HepG2 (cell line): ENCODE measurements at regions not wholly inside any gene's neighbourhood (a gene's known extent, or its start where the extent isn't known, plus 50 kb on each side); places are given as distances from the start of the nearest gene placed in this dataset.
A peak's percentile ranks its signal among the peaks of the same experiment; 100 is the strongest.

Source experiments
- ADNP ChIP-seq: sonication (generic); formaldehyde crosslinking; IDR thresholded peaks from 2 replicates; pipeline ENCODE4 v1.4.0; 2020; ENCODE audit warnings: missing genetic modification reagents
- ARHGAP35 ChIP-seq: sonication (generic); formaldehyde crosslinking; IDR thresholded peaks from 2 replicates; pipeline ENCODE4 v1.9.0; 2022; ENCODE audit warnings: mild to moderate bottlenecking, inconsistent platforms, moderate library complexity, missing genetic modification reagents, borderline replicate concordance
- HMGA1 ChIP-seq: sonication (generic); formaldehyde crosslinking; conservative IDR thresholded peaks from 2 replicates; pipeline ENCODE4 v1.4.0; 2020; ENCODE audit warnings: missing genetic modification reagents
- IRX3 ChIP-seq: sonication (generic); formaldehyde crosslinking; IDR thresholded peaks from 2 replicates; pipeline ENCODE4 v1.8.1; 2023; ENCODE audit warnings: mild to moderate bottlenecking, low read depth, missing genetic modification reagents, borderline replicate concordance
- KLF6 ChIP-seq: IDR thresholded peaks from 2 replicates; pipeline ENCODE4 v1.8.0; 2016; ENCODE audit warnings: missing biosample characterization, missing genetic modification reagents
- MED13 ChIP-seq: sonication (generic); formaldehyde crosslinking; IDR thresholded peaks from 2 replicates; pipeline ENCODE4 v1.5.0; 2020; ENCODE audit warnings: missing genetic modification reagents
- NCOA5 ChIP-seq: sonication (generic); formaldehyde crosslinking; IDR thresholded peaks from 2 replicates; pipeline ENCODE4 v1.4.0; 2020; ENCODE audit warnings: missing genetic modification reagents
- NFE2 ChIP-seq: sonication (generic); formaldehyde crosslinking; IDR thresholded peaks from 2 replicates; pipeline ENCODE4 v1.4.0; 2020; ENCODE audit warnings: missing genetic modification reagents
- SALL2 ChIP-seq: sonication (generic); formaldehyde crosslinking; IDR thresholded peaks from 2 replicates; pipeline ENCODE4 v1.8.1; 2023; ENCODE audit warnings: mild to moderate bottlenecking, missing genetic modification reagents, inconsistent platforms
- SCMH1 ChIP-seq: sonication (generic); formaldehyde crosslinking; IDR thresholded peaks from 2 replicates; pipeline ENCODE4 v1.9.0; 2021; ENCODE audit warnings: missing genetic modification reagents, mild to moderate bottlenecking, borderline replicate concordance
- SRSF9 ChIP-seq: fragments of 200-400 bp; formaldehyde crosslinking; IDR thresholded peaks from 2 replicates; pipeline ENCODE4 v1.6.1; 2018; ENCODE audit warnings: borderline replicate concordance, mild to moderate bottlenecking, low read depth, low read length; ENCODE audit not compliant: insufficient read depth, poor library complexity, severe bottlenecking
- ZFY ChIP-seq: sonication (generic); formaldehyde crosslinking; IDR thresholded peaks from 2 replicates; pipeline ENCODE4 v1.4.0; 2020; ENCODE audit warnings: missing genetic modification reagents
- ZNF124 ChIP-seq: sonication (generic); formaldehyde crosslinking; IDR thresholded peaks from 2 replicates; pipeline ENCODE4 v1.4.0; 2020; ENCODE audit warnings: missing genetic modification reagents
- ZNF143 ChIP-seq: sonication (generic); formaldehyde crosslinking; IDR thresholded peaks from 2 replicates; pipeline ENCODE4 v1.4.0; 2020; ENCODE audit warnings: missing genetic modification reagents
- ZNF260 ChIP-seq: sonication (generic); formaldehyde crosslinking; IDR thresholded peaks from 2 replicates; pipeline ENCODE4 v1.4.0; 2020; ENCODE audit warnings: missing genetic modification reagents, low read depth, mild to moderate bottlenecking, borderline replicate concordance
- ZNF44 ChIP-seq: sonication (generic); formaldehyde crosslinking; IDR thresholded peaks from 2 replicates; pipeline ENCODE4 v1.5.1; 2020; ENCODE audit warnings: mild to moderate bottlenecking, missing genetic modification reagents
- ZNF569 ChIP-seq: sonication (generic); formaldehyde crosslinking; IDR thresholded peaks from 2 replicates; pipeline ENCODE4 v1.5.0; 2020; ENCODE audit warnings: mild to moderate bottlenecking, missing genetic modification reagents, moderate library complexity, borderline replicate concordance
- ZNF703 ChIP-seq: sonication (generic); formaldehyde crosslinking; IDR thresholded peaks from 2 replicates; pipeline ENCODE4 v1.5.1; 2020; ENCODE audit warnings: missing genetic modification reagents, mild to moderate bottlenecking, moderate library complexity, borderline replicate concordance
- TF ChIP-seq, protein P1 (sequence below): sonication (generic); formaldehyde crosslinking; IDR thresholded peaks from 2 replicates; pipeline ENCODE4 v1.4.0; 2020; ENCODE audit warnings: missing genetic modification reagents
- TF ChIP-seq, protein P2 (sequence below): sonication (generic); formaldehyde crosslinking; IDR thresholded peaks from 2 replicates; pipeline ENCODE4 v1.5.0; 2020; ENCODE audit warnings: mild to moderate bottlenecking, missing genetic modification reagents, borderline replicate concordance
- TF ChIP-seq, protein P3 (sequence below): sonication (generic); formaldehyde crosslinking; IDR thresholded peaks from 2 replicates; pipeline ENCODE4 v1.8.1; 2023; ENCODE audit warnings: mild to moderate bottlenecking, moderate library complexity, missing genetic modification reagents
- TF ChIP-seq, protein P4 (sequence below): sonication (generic); formaldehyde crosslinking; IDR thresholded peaks from 2 replicates; pipeline ENCODE4 v1.4.0; 2020; ENCODE audit warnings: mild to moderate bottlenecking, missing genetic modification reagents, borderline replicate concordance

DNA sequence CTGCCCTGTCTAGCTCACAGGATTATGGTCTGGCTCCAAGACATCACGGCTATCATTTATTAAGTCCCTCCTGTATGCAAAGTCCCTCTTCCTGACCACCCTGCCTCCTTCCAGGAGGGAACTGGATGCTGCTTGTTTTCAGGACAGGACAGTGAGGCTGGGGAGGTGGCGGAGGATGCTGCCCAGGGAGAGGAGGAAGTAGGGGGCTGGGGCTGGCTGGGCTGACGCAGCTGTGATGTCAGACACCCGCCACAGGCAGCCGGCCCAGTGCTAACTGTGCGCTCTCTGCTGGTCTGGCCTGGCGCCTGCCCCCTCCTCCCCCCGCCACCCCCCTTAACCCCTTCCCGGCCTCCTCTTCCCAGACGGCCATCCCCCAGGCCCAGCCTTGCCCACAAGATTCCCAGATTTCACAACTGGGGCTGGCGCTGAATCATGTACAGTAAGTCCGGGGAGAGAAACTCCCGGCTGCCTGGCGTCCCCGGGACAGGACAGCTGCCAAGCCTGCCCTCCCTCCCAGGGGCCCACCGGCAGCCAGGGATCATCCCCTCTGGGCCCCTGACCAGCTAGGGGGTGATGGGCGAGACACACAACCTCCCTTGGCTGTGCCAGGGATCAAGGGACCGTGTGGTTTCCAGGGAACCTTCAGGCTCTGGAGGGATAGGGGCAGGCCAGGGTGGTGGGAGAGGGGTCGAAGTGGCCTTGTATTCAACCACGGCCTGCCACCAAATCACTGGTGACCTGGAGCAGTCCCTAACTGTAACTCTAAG lies 118.1 kb downstream of the CEBPB start (continued):
- TF ChIP-seq, protein P1, sequence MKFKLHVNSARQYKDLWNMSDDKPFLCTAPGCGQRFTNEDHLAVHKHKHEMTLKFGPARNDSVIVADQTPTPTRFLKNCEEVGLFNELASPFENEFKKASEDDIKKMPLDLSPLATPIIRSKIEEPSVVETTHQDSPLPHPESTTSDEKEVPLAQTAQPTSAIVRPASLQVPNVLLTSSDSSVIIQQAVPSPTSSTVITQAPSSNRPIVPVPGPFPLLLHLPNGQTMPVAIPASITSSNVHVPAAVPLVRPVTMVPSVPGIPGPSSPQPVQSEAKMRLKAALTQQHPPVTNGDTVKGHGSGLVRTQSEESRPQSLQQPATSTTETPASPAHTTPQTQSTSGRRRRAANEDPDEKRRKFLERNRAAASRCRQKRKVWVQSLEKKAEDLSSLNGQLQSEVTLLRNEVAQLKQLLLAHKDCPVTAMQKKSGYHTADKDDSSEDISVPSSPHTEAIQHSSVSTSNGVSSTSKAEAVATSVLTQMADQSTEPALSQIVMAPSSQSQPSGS: peak; percentile 76
- TF ChIP-seq ARHGAP35 (CRISPR knock-in tag) (peak; percentile 33; the same call in 1 of the 2 replicates), SRSF9 (no peak), NCOA5 (CRISPR knock-in tag) (no peak), HMGA1 (CRISPR knock-in tag) (no peak), ZNF44 (CRISPR knock-in tag) (no peak), SALL2 (CRISPR knock-in tag) (no peak), ZNF124 (no peak; the same call in 1 of the 2 replicates), ZNF703 (CRISPR knock-in tag) (no peak), ZFY (peak; percentile 69), ADNP (CRISPR knock-in tag) (no peak; the same call in 1 of the 2 replicates), IRX3 (0 out of 2 replicates have a peak, but pooled peaks have one; percentile 53), SCMH1 (CRISPR knock-in tag) (no peak), KLF6 (CRISPR knock-in tag) (peak; percentile 83; the same call in 1 of the 2 replicates), ZNF569 (no peak), NFE2 (CRISPR knock-in tag) (no peak), MED13 (CRISPR knock-in tag) (no peak; the same call in 1 of the 2 replicates), ZNF143 (CRISPR knock-in tag) (0 out of 2 replicates have a peak, but pooled peaks have one; percentile 41), ZNF260 (CRISPR knock-in tag) (no peak)
- TF ChIP-seq, protein P2, sequence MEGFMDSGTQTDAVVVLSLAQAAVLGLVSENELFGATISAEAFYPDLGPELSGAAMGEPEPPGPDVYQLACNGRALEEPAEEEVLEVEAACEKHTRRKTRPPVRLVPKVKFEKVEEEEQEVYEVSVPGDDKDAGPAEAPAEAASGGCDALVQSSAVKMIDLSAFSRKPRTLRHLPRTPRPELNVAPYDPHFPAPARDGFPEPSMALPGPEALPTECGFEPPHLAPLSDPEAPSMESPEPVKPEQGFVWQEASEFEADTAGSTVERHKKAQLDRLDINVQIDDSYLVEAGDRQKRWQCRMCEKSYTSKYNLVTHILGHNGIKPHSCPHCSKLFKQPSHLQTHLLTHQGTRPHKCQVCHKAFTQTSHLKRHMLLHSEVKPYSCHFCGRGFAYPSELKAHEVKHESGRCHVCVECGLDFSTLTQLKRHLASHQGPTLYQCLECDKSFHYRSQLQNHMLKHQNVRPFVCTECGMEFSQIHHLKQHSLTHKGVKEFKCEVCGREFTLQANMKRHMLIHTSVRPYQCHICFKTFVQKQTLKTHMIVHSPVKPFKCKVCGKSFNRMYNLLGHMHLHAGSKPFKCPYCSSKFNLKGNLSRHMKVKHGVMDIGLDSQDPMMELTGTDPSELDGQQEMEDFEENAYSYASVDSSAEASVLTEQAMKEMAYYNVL (CRISPR knock-in tag): no peak; the same call in 1 of the 2 replicates
- TF ChIP-seq, protein P3, sequence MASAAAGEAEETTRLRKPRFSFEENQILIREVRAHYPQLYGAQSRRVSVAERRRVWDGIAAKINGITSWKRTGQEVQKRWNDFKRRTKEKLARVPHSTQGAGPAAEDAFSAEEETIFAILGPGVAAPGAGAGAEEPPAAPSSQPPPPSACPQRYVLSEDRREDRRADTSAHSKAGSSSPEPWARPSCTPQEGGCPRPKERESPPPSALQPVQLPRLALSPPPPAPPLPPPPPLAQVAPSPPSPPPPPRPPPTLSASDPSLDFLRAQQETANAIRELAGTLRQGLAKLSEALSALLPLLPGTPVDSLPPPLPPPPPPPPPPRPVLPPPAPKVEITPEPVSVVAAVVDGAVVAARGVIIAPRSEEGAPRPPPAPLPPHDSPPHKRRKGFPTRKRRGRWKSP (CRISPR knock-in tag): peak; percentile 56; the same call in 1 of the 2 replicates
- TF ChIP-seq, protein P4, sequence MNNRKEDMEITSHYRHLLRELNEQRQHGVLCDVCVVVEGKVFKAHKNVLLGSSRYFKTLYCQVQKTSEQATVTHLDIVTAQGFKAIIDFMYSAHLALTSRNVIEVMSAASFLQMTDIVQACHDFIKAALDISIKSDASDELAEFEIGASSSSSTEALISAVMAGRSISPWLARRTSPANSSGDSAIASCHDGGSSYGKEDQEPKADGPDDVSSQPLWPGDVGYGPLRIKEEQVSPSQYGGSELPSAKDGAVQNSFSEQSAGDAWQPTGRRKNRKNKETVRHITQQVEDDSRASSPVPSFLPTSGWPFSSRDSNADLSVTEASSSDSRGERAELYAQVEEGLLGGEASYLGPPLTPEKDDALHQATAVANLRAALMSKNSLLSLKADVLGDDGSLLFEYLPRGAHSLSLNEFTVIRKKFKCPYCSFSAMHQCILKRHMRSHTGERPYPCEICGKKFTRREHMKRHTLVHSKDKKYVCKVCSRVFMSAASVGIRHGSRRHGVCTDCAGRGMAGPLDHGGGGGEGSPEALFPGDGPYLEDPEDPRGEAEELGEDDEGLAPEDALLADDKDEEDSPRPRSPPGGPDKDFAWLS (CRISPR knock-in tag): peak; percentile 96
